ENCODE measurements at regions not wholly inside any gene's neighbourhood (a gene's known extent, or its start where the extent isn't known, plus 50 kb on each side); places are given as distances from the start of the nearest gene placed in this dataset.

DNA sequence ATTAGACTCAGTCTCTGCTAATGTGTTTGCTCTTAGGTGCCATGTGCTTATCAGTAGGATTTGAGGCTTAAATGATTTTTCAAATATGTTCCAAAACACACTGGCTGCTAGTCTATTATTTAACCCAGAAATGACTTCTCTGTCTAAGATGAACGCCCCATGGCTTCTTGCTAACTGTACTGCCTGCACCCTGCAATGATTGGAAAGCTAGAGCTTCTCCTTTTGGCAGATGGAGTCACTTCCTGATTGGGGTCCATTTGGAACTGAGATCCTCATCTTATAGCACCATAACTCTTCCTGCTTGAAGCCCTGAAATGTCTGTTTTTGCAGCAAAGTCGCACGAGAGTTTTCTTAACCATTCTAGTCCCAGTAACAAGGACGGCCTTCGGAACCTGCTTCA is 186.5 kb upstream of the ADO start:
- no peak overlapping the region for H3K27ac Mint-ChIP-seq
- no peaks in the 10 kb centered on the region for H3K27me3 Mint-ChIP-seq
- no peak overlapping the region for H3K4me3 Mint-ChIP-seq
- H3K4me1 Mint-ChIP-seq: peaks cover 18% of the 10 kb centered on the region
- no peaks in the 10 kb centered on the region for H3K36me3 Mint-ChIP-seq
- H3K9me3 Mint-ChIP-seq: no peaks in the 10 kb centered on the region

DNA sequence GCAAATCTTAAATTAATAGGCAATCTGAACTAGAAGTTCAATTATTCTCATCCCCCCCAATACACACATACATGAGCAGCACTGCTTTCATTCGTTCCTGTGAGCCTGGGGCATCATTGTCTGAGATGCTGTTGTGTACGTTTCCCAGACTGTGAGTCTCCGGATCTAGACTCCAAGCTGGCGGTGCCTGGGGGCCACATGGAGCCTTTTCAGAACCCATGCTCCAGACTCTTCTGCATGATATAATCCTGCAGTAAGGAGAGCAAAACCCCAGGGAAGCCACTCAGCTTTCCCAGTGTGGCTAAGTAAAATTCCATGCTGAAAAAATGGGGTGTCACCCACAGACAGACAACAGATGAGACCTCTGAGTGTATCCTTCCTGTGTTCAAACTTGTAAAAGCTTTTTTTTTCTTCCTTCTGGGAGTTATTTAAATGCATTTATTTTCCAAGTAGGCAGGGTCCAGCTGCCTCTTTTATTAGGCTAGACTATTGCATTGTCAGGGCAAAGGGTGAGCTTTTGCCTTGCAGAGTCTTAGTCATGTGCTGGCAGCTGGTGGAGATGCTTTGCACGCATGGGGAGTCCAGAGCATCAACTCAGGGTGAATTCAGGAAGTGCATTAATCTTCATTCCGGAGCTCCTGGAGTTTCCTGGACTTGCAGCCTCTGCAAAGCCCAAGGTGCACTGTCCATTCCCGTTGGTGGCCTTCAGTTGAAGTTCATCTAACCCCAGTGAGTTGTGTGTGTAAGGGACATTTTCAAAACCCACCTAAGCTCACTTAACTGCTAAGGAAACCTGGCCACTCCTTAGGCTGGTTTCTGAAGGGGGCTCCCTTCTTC is 185.7 kb upstream of the ADO start:
- H3K27ac Mint-ChIP-seq: no peak overlapping the region
- H3K4me3 Mint-ChIP-seq: no peak overlapping the region
- H3K9me3 Mint-ChIP-seq: no peaks in the 10 kb centered on the region
- no peaks in the 10 kb centered on the region for H3K36me3 Mint-ChIP-seq
- peaks cover 13% of the 10 kb centered on the region for H3K4me1 Mint-ChIP-seq
- H3K27me3 Mint-ChIP-seq: no peaks in the 10 kb centered on the region

DNA sequence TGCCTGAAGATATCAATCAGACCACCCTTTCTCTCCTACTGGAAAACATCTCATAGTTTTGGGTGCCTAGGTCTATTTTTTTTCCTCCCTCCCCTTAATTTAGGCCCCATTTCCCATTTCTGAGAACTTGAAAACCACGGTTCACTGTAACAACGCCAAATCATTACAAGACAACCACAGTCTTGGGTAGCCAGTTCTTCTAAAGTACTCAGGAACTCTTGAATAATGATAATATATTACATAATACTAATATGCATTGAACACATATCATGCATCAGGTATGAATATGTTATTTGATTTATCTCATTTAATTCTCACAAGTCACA is 185.1 kb upstream of the ADO start:
- H3K4me1 Mint-ChIP-seq: peaks cover 8% of the 10 kb centered on the region
- H3K27ac Mint-ChIP-seq: no peak overlapping the region
- no peaks in the 10 kb centered on the region for H3K36me3 Mint-ChIP-seq
- no peaks in the 10 kb centered on the region for H3K9me3 Mint-ChIP-seq
- H3K27me3 Mint-ChIP-seq: no peaks in the 10 kb centered on the region
- H3K4me3 Mint-ChIP-seq: no peak overlapping the region

DNA sequence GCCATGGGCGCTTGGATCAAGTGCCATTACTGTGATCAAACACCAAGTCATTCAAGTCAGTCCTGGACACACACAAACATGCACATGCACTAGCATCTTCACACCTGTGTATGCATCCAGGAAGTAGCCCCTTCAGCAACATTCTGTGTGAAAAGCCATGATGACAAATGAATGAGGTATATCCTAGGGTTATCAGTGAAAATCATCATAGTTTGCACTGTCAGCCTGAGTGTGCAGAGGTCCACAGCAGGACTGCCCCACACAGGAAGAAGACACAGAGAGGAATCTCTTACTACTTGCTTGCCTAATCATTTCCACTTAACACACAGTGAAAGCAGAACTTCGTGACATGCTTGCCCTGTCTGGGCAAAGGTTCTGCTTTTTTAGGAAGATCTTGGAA is 184.0 kb upstream of the ADO start:
- Mint-ChIP-seq H3K4me1 (peaks cover 7% of the 10 kb centered on the region), H3K4me3 (no peak overlapping the region), H3K27me3 (no peaks in the 10 kb centered on the region), H3K36me3 (no peaks in the 10 kb centered on the region), H3K9me3 (no peaks in the 10 kb centered on the region), H3K27ac (no peak overlapping the region)

DNA sequence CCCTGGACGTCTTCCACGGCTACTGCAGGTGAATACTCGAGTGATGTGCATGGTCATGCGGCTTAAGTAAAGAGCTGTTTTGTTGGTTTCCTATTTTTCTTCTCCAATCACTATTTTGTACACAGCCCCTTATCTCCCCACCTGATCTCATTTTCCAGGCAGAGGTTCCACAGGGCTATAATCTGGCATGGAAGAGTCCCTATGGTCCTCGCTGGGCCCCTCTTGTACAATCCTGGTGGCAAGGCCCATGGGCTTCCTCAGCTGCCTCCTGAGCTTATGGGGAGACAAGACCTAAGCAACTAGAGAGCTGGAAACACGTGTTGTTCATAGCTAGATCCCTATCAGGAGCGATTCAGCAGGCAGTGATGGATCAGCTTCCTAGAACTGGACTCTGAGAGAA is 181.3 kb upstream of the ADO start:
- Mint-ChIP-seq H3K36me3 (no peaks in the 10 kb centered on the region), H3K9me3 (no peaks in the 10 kb centered on the region), H3K4me1 (peaks cover 14% of the 10 kb centered on the region), H3K27me3 (no peaks in the 10 kb centered on the region), H3K27ac (no peak overlapping the region), H3K4me3 (no peak overlapping the region)

DNA sequence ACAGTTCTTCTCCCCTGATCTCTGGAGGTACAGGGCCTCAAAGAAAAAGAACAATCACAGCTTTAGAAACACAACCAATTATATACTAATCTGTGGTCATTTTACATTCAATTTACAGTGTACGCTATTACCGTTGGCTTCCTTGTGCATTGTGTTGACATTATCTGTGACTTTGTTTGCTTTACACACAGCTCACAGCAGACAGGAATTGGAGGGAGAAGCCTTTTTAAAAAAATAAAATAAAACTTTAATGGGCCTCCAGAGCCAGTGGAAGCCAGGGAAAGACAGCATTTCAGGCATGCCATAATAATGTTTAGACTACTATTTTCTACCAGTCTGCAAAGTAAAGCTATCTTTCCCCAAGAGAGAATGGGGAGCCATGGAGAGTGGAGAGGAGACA is 179.0 kb upstream of the ADO start:
- H3K27ac Mint-ChIP-seq: no peak overlapping the region

DNA sequence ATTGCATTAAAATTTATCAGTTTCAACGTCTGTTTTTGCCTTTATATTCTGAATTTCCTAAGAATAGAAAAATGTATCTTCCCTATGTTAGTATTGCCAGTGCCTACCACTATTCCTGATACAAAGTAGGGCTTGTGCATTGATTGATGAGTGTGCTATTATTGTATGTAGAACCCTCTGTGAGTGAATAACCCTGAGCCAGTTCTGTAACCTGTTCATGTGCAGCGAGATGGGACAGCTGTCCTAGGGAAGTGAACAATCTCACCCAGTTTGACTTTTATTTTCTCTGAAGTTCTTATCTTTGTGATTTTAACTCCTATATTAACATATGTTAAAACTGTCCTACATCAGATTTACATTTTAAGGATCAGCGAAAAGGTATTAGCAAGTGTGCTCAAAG is 178.4 kb upstream of the ADO start:
- Mint-ChIP-seq H3K36me3 (no peaks in the 10 kb centered on the region), H3K4me1 (peaks cover 8% of the 10 kb centered on the region), H3K27me3 (no peaks in the 10 kb centered on the region), H3K27ac (no peak overlapping the region), H3K4me3 (no peak overlapping the region), H3K9me3 (no peaks in the 10 kb centered on the region)

More for the DNA sequence above, 179.0 kb upstream of the ADO start:
- no peaks in the 10 kb centered on the region for H3K9me3 Mint-ChIP-seq
- H3K4me1 Mint-ChIP-seq: peaks cover 12% of the 10 kb centered on the region
- H3K4me3 Mint-ChIP-seq: no peak overlapping the region
- no peaks in the 10 kb centered on the region for H3K36me3 Mint-ChIP-seq
- H3K27me3 Mint-ChIP-seq: no peaks in the 10 kb centered on the region

DNA sequence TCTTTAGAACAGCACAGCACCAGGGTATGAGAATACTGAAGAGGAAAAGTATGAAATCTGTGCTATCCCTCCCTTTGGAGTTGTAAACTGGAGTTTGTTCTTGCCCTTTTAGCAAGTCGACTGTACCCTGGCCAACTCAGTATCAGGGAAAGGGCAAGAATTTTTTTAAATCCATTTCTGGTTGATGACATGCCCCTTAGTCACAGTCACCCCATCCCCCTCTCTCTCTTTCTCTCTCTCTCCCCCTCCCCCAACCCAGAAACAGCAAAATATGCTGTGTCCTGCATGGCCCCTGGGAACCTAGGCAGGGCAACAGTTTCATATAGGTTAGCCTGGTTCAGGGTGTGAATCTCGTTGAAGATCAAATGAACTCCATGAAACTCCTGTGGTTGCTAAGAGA is 177.7 kb upstream of the ADO start:
- Mint-ChIP-seq H3K9me3 (no peaks in the 10 kb centered on the region), H3K27ac (peak overlapping the region; percentile 75), H3K36me3 (no peaks in the 10 kb centered on the region), H3K4me1 (peaks cover 15% of the 10 kb centered on the region), H3K27me3 (no peaks in the 10 kb centered on the region), H3K4me3 (no peak overlapping the region)

DNA sequence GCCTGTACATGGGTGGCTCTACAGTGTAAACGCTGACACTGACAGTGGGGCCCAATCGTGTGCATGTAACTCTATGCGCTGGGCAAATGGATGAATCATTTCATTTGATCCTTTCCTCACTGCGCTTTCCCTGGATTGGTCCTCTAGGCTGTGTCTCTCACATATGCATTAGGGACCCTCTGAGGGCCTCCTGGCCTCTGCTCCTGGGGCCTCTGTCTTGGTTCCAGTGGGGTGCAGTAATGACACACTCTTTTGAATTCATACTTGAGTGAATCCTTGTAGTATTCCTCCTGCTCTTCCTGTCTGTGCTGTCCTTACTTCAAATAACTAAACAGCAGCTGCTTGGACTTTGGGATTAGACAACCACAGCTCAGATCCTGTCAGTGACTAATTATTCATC is 176.5 kb upstream of the ADO start:
- Mint-ChIP-seq H3K36me3 (no peaks in the 10 kb centered on the region), H3K27me3 (no peaks in the 10 kb centered on the region), H3K4me1 (peaks cover 25% of the 10 kb centered on the region), H3K9me3 (no peaks in the 10 kb centered on the region), H3K27ac (no peak overlapping the region), H3K4me3 (no peak overlapping the region)

DNA sequence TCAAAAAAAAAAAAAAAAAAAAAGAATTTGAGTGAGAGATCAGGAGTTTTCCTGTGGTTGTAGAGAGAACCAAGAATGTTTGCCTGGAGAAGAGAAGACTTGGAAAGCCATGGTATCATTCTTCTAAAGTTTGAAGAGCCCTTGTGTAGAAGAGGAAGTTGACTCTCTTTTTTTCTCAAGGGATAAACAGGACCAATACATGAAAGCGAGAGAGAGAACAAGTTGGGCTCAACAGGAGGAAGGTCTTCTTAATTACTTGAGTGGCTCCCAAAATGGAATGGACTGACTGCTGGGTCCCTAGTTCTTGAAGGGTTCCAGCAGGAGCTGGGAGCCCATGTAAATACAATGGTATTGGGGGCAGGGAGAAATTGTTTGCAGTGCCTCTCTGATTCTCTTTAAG is 173.3 kb upstream of the ADO start:
- Mint-ChIP-seq H3K36me3 (no peaks in the 10 kb centered on the region), H3K27ac (no peak overlapping the region), H3K4me3 (no peak overlapping the region), H3K9me3 (no peaks in the 10 kb centered on the region), H3K4me1 (peaks cover 25% of the 10 kb centered on the region), H3K27me3 (no peaks in the 10 kb centered on the region)

DNA sequence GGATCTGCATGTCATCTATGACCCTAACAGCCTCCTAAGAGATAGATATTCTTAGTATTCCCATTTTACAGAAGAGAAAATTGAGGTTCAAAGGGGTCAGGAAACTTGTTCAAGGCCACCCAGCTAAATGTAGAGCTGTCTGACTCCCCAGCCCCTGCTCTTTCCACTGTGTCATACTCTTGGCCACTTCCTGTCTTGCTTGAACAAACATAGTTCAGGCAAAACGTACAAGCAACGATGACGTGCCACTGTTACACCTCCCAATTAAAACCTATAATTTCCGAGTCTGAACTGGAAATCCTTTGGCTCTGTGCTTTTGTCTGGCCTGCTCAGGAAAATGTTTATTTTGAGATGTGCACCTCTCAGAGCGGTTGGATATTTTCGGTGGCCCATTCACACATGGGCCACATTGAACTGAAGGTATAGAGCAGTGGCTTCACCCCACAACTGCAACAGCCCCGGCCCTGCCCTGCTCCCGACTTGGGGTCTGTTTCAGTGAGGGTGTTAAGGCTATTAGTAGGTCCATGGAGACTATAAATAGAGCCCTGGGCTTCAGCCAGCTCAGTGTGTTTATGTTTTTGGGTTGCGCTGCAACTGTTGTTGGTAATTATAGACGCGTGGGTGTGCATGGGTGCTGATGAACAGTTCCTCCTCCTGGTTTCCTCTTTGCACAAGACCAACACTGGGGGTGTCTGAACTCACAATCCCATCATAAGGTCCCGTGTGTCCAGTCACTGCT is 172.3 kb upstream of the ADO start:
- H3K27ac Mint-ChIP-seq: peak overlapping the region; percentile 90
- H3K4me3 Mint-ChIP-seq: peak overlapping the region; percentile 63
- H3K36me3 Mint-ChIP-seq: no peaks in the 10 kb centered on the region
- no peaks in the 10 kb centered on the region for H3K27me3 Mint-ChIP-seq
- peaks cover 20% of the 10 kb centered on the region for H3K4me1 Mint-ChIP-seq
- no peaks in the 10 kb centered on the region for H3K9me3 Mint-ChIP-seq

DNA sequence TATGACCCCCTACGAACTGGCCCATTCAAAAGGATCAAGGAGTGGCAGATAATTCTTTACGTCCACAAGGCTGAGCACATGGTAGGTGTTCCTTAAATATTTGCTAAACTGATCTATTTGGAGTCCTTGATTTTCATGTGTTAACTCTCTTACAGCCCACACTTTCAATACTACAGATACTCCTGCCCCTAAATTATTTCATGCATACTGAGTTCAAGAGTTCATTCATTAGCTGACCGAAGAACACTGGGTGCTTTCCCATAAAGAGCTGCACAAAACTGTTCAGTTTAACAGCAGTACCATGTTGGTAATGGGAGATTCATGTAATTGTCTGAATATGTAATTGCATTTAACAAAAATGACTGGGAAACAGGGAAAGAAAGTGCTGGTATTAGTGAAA is 170.5 kb upstream of the ADO start:
- Mint-ChIP-seq H3K27me3 (no peaks in the 10 kb centered on the region), H3K27ac (no peak overlapping the region)

DNA sequence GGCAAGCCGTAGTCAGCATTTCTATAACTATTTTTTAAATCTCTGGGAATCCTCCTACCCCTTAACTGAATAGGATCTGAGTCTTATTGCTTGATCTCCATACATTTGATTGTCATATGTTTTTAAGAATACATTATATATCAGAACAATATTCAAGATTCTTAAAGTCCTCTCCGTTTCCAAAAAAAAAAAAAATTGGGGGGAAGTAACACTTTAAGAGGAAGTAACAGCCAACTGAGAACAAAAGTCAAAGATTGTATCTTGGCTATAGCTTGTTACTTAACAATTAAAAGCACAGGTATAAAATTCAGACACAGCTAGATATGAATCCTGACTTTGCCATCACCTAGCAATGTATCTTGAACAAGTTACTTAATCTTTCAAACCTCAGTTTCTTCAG is 169.9 kb upstream of the ADO start:
- Mint-ChIP-seq H3K4me1 (peaks cover 18% of the 10 kb centered on the region), H3K27me3 (no peaks in the 10 kb centered on the region), H3K4me3 (no peak overlapping the region), H3K27ac (no peak overlapping the region), H3K9me3 (no peaks in the 10 kb centered on the region), H3K36me3 (no peaks in the 10 kb centered on the region)

More for the DNA sequence above, 170.5 kb upstream of the ADO start:
- no peaks in the 10 kb centered on the region for H3K9me3 Mint-ChIP-seq
- H3K4me3 Mint-ChIP-seq: no peak overlapping the region
- no peaks in the 10 kb centered on the region for H3K36me3 Mint-ChIP-seq
- peaks cover 18% of the 10 kb centered on the region for H3K4me1 Mint-ChIP-seq

DNA sequence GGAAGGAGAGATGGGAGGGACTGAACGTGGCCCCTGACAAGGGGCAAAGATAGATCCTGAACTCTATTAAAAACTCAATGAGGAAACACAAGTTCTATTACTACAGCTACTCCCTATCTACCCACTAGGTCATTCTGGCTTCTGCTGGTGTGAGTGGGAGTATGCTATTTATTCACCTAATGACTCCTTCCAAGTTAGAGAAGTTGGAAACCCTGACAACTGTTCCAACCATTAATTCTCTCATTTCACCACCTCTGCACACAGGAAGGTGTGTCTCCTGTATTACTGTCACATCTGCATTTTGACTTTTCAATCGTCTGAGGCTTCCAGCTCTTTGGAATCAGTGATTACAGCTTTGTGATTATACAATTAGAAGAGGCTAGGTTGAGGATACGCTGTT is 169.4 kb upstream of the ADO start:
- no peaks in the 10 kb centered on the region for H3K36me3 Mint-ChIP-seq
- H3K27ac Mint-ChIP-seq: peak overlapping the region; percentile 39
- H3K9me3 Mint-ChIP-seq: no peaks in the 10 kb centered on the region
- H3K27me3 Mint-ChIP-seq: no peaks in the 10 kb centered on the region
- H3K4me1 Mint-ChIP-seq: peaks cover 18% of the 10 kb centered on the region
- no peak overlapping the region for H3K4me3 Mint-ChIP-seq

DNA sequence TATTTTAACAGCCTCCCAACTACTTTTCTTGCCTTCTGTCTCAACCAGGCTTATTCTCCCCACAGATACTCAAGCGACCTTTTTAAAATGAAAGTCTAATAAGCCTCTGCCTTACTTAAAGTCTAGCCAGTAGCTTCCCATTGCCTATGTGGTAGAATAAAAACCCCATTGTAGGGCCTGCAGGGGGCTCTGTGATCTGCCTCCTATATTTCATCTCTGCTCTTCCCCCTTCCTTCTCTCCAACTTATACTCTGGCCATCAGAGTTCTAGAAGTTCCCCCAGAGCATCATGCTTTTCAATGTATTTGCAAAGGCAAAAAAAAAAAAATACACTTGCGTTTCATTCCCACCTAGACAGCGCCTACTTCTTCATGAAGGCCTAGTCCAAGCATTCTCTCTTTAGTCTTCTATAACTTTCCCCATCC is 167.7 kb upstream of the ADO start:
- peaks cover 9% of the 10 kb centered on the region for H3K4me1 Mint-ChIP-seq
- no peaks in the 10 kb centered on the region for H3K27me3 Mint-ChIP-seq
- no peaks in the 10 kb centered on the region for H3K9me3 Mint-ChIP-seq
- H3K36me3 Mint-ChIP-seq: no peaks in the 10 kb centered on the region
- no peak overlapping the region for H3K27ac Mint-ChIP-seq
- no peak overlapping the region for H3K4me3 Mint-ChIP-seq

DNA sequence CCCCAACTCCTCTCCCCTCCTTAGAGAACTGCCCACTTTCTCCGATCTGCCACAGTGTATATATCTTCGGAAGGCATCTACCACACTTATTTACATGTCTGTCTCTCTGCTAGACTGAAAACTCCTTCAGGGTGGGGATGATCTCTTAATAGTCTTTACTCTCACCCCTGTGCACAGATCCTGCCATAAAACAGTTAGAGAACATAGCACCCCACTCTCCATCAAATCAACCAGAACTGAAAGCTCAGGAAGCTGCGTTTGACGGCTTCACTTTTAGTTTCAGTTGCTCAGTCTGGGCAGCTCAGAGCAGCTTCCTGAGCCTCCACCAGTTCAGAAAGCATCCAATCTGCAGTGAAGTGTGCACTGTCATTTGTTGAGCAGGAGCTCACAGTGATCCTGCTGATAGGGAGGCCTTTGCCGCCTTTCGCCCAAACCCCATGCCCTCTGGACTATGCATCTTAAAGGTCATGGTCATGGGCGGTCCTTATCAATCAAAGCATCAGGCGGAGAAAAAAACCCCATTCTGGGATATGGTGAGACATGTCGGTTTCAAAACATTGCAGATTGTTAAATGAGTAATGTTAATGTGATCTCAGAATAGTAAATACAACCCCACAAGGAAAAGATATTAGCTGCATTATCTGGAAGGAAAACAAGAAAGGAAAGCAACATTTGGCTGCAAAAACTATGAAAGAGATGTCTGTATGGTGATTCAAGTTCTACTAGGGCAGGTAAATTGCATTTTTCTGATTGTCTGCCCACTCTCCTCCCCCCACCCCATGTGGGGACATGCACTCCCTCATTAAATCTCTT is 167.1 kb upstream of the ADO start:
- H3K4me3 Mint-ChIP-seq: no peak overlapping the region

More for the DNA sequence above, 167.1 kb upstream of the ADO start:
- Mint-ChIP-seq H3K27me3 (no peaks in the 10 kb centered on the region), H3K36me3 (no peaks in the 10 kb centered on the region), H3K27ac (no peak overlapping the region), H3K9me3 (no peaks in the 10 kb centered on the region), H3K4me1 (peaks cover 3% of the 10 kb centered on the region)

All from activated naive CD4-positive, alpha-beta T cell treated with anti-CD3 and anti-CD28 coated beads, Interleukin-2, amount 50 U/mL, for 24 hours (primary cell).